ENCODE measurements at regions not wholly inside any gene's neighbourhood (a gene's known extent, or its start where the extent isn't known, plus 50 kb on each side); places are given as distances from the start of the nearest gene placed in this dataset.

DNA sequence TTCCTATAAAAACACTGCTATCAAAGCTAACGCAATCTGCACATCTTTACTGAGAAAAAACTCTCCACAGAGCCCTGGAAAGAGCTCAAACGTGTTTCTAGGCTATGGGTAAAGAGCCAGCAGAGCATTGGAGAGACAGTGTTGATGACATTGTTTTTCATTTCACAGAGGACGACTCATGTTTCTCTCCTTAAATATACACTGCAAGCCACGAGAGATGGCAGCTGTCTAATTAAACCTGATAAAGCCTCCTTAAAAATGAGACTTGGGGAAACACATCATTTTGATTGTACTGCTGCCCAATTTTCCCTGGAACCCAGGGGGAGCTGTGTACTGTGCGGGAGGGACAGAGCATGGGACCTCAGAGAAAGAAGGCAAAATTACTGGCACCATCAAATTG, 294.3 kb upstream of the SETBP1 start:
- Histone ChIP-seq H3K4me1 (ENCODE audit: insufficient read depth, low read length) (no peaks in the 10 kb centered on the region), H3K27ac (ENCODE audit: low read depth, low read length) (no peak overlapping the region), H3K36me3 (ENCODE audit: insufficient read depth, low read length) (no peaks in the 10 kb centered on the region), H3K9me3 (ENCODE audit: control insufficient read depth in 1 of 2, low read length in 2 of 2) (no peaks in the 10 kb centered on the region), H3K27me3 (ENCODE audit: insufficient read depth, low read length) (no peaks in the 10 kb centered on the region), H3K4me3 (ENCODE audit: low read length in 2 of 2) (no peak overlapping the region)
- no peak for DNase-seq
- intact Hi-C loops (cut with micrococcal nuclease) = no loop called here
- Mint-ChIP-seq H3K4me3 (no peak overlapping the region), H3K4me1 (no peaks in the 10 kb centered on the region), H3K36me3 (no peaks in the 10 kb centered on the region), H3K9me3 (peaks cover 0 to 8% (median 2%) of the 10 kb centered on the region in 8 donors), H3K27me3 (no peaks in the 10 kb centered on the region), H3K27ac (no peak overlapping the region)
- CTCF ChIA-PET (ENCODE audit: partially characterized antibody) = no interaction called here
- POLR2A ChIA-PET (ENCODE audit: partially characterized antibody) = no interaction called here

DNA sequence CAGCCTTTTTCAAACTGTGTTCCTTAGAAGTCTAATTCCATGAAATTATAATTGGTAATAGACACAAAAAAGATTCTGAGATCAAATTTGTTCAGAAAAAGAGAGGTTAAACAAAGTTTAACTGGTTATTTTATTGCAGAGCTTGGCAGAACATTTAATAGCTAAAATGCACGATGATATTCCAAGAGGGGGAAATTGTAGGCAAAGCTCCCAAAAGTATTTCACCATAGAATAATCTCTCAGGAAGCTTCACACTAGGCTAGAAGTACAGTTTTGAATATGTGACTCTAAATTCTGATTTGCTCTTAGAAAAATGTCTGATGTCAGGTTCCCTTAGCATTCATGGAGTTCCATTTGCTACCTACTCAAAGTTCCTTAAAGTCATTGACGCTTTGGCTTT, 292.4 kb upstream of the SETBP1 start:
- no peaks in the 10 kb centered on the region for H3K4me1 ChIP-seq (ENCODE audit: insufficient read depth, low read length)
- no peak for DNase-seq
- Mint-ChIP-seq H3K9me3 (peaks cover 0 to 8% (median 1%) of the 10 kb centered on the region in 8 donors), H3K27ac (no peak overlapping the region), H3K27me3 (no peaks in the 10 kb centered on the region), H3K4me1 (no peaks in the 10 kb centered on the region), H3K36me3 (no peaks in the 10 kb centered on the region), H3K4me3 (no peak overlapping the region)
- intact Hi-C loops (cut with micrococcal nuclease) = no loop called here
- H3K9me3 ChIP-seq (ENCODE audit: control insufficient read depth in 1 of 2, low read length in 2 of 2) = no peaks in the 10 kb centered on the region
- H3K27me3 ChIP-seq (ENCODE audit: insufficient read depth, low read length) = no peaks in the 10 kb centered on the region
- POLR2A ChIA-PET (ENCODE audit: partially characterized antibody) = no interaction called here
- no peaks in the 10 kb centered on the region for H3K36me3 ChIP-seq (ENCODE audit: insufficient read depth, low read length)
- H3K27ac ChIP-seq (ENCODE audit: low read depth, low read length) = no peak overlapping the region
- CTCF ChIA-PET (ENCODE audit: partially characterized antibody) = no interaction called here
- no peak overlapping the region for H3K4me3 ChIP-seq (ENCODE audit: low read length in 2 of 2)

DNA sequence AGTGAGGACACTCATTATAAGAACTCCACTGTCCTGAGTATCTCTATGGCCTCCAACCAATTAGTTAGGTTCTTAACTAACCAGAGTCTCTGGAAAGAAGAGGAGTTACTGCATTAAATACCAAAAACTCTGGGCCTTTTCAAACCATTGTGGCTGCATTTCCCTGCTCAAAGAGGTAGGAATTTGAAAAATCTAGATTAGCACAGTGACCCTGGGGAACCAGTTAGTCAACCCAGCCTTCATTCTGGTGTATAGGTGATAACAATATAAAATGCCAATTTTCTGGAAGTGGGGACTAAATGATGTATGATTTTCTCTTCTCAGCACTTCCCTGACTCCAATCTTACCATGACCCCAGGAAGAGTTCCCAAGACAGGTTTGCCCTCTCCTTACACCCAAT, 287.8 kb upstream of the SETBP1 start:
- POLR2A ChIA-PET (ENCODE audit: partially characterized antibody) = no interaction called here
- H3K4me3 ChIP-seq (ENCODE audit: low read length in 2 of 2) = no peak overlapping the region
- H3K9me3 ChIP-seq (ENCODE audit: control insufficient read depth in 1 of 2, low read length in 2 of 2) = no peaks in the 10 kb centered on the region
- Mint-ChIP-seq H3K4me1 (no peaks in the 10 kb centered on the region), H3K9me3 (peaks cover 0 to 4% (median under 1%) of the 10 kb centered on the region in 8 donors), H3K4me3 (no peak overlapping the region), H3K27me3 (no peaks in the 10 kb centered on the region), H3K27ac (no peak overlapping the region), H3K36me3 (no peaks in the 10 kb centered on the region)
- no peaks in the 10 kb centered on the region for H3K36me3 ChIP-seq (ENCODE audit: insufficient read depth, low read length)
- H3K27ac ChIP-seq (ENCODE audit: low read depth, low read length) = no peak overlapping the region
- DNase-seq = no peak
- H3K27me3 ChIP-seq (ENCODE audit: insufficient read depth, low read length) = no peaks in the 10 kb centered on the region
- CTCF ChIA-PET (ENCODE audit: partially characterized antibody) = no interaction called here
- no peaks in the 10 kb centered on the region for H3K4me1 ChIP-seq (ENCODE audit: insufficient read depth, low read length)
- intact Hi-C loops (cut with micrococcal nuclease) = no loop called here

DNA sequence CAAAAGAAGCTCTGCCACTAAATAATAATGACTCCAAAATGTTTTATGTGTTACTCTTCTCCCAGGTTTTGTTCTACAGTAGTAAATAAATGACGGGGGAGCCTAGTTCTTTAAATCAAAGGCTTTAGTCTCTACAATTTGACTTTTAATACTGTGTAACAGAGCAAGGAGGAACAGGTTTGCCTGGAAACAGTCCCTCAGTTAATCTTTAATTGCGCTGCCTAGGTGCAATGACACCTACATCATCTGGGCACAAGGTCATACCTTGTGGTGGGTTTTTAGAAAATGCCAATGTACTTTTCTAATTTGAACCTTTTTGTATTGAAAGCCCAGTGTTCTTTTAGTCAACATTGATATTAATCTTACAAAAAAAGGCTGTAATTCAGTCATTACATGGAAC, 287.3 kb upstream of the SETBP1 start:
- Histone ChIP-seq H3K4me3 (ENCODE audit: low read length in 2 of 2) (no peak overlapping the region), H3K4me1 (ENCODE audit: insufficient read depth, low read length) (no peaks in the 10 kb centered on the region), H3K36me3 (ENCODE audit: insufficient read depth, low read length) (no peaks in the 10 kb centered on the region), H3K27me3 (ENCODE audit: insufficient read depth, low read length) (no peaks in the 10 kb centered on the region), H3K27ac (ENCODE audit: low read depth, low read length) (no peak overlapping the region), H3K9me3 (ENCODE audit: control insufficient read depth in 1 of 2, low read length in 2 of 2) (no peaks in the 10 kb centered on the region)
- Mint-ChIP-seq H3K27me3 (no peaks in the 10 kb centered on the region), H3K27ac (no peak overlapping the region), H3K4me3 (no peak overlapping the region), H3K9me3 (peaks cover 0 to 4% (median under 1%) of the 10 kb centered on the region in 8 donors), H3K36me3 (no peaks in the 10 kb centered on the region), H3K4me1 (no peaks in the 10 kb centered on the region)
- intact Hi-C loops (cut with micrococcal nuclease) = no loop called here
- ChIA-PET CTCF (ENCODE audit: partially characterized antibody) (no interaction called here), POLR2A (ENCODE audit: partially characterized antibody) (no interaction called here)
- no peak for DNase-seq

DNA sequence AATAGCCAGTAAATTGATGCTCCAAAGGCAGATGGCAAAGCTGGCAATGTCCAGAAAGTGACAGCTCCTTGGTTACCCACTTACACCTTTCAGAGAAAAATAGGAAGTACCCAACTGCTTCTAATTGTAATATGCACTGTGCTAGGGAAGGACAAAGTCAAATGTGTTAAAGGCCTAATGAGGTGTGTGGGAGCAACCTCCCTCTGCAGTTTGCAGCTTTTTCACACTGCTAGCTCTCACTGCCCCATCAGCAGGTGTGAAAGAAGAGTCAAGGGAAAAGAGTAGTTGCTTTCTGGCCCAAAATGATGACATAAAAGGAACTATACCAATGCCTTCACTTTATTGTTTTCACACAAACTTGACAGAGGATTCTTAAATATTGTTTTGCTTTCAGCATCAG, 284.1 kb upstream of the SETBP1 start:
- H3K27ac Mint-ChIP-seq = no peak overlapping the region
- H3K9me3 ChIP-seq (ENCODE audit: control insufficient read depth in 1 of 2, low read length in 2 of 2) = no peaks in the 10 kb centered on the region
- no peaks in the 10 kb centered on the region for H3K27me3 ChIP-seq (ENCODE audit: insufficient read depth, low read length)
- no peak overlapping the region for H3K27ac ChIP-seq (ENCODE audit: low read depth, low read length)
- DNase-seq = no peak
- H3K27me3 Mint-ChIP-seq = no peaks in the 10 kb centered on the region
- ChIA-PET CTCF (ENCODE audit: partially characterized antibody) (no interaction called here), POLR2A (ENCODE audit: partially characterized antibody) (no interaction called here)
- H3K4me3 ChIP-seq (ENCODE audit: low read length in 2 of 2) = no peak overlapping the region
- intact Hi-C loops (cut with micrococcal nuclease) = no loop called here
- H3K36me3 ChIP-seq (ENCODE audit: insufficient read depth, low read length) = no peaks in the 10 kb centered on the region
- H3K9me3 Mint-ChIP-seq = peaks cover 0 to 3% (median 0%) of the 10 kb centered on the region in 8 donors
- no peaks in the 10 kb centered on the region for H3K4me1 ChIP-seq (ENCODE audit: insufficient read depth, low read length)
- no peak overlapping the region for H3K4me3 Mint-ChIP-seq
- no peaks in the 10 kb centered on the region for H3K4me1 Mint-ChIP-seq
- no peaks in the 10 kb centered on the region for H3K36me3 Mint-ChIP-seq

DNA sequence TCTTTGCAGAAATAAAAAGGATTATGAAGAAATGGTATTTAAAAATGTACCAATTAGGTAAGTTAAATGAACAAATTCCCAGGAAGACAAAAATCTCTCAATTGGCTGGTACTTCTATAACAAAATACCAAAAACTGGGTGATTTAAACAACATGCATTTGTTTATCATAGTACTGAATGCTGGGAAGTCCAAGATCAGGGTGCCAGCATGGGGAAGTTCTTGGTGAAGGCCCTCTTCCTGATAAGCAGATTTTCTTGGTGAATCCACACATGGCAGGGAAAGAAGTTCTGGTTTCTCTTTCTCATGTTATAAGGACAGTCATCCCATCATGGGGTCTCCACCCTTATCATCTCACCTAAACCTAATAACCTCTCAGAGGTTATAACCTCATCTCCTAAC, 271.6 kb upstream of the SETBP1 start:
- H3K27ac ChIP-seq (ENCODE audit: low read depth, low read length) = no peak overlapping the region
- H3K27me3 ChIP-seq (ENCODE audit: insufficient read depth, low read length) = no peaks in the 10 kb centered on the region
- DNase-seq = no peak
- Mint-ChIP-seq H3K4me3 (no peak overlapping the region), H3K27ac (no peak overlapping the region), H3K36me3 (no peaks in the 10 kb centered on the region), H3K27me3 (no peaks in the 10 kb centered on the region), H3K9me3 (peaks cover 0 to 9% (median 0%) of the 10 kb centered on the region in 8 donors), H3K4me1 (no peaks in the 10 kb centered on the region)
- ChIA-PET POLR2A (ENCODE audit: partially characterized antibody) (no interaction called here), CTCF (ENCODE audit: partially characterized antibody) (no interaction called here)
- H3K4me1 ChIP-seq (ENCODE audit: insufficient read depth, low read length) = no peaks in the 10 kb centered on the region
- H3K36me3 ChIP-seq (ENCODE audit: insufficient read depth, low read length) = no peaks in the 10 kb centered on the region
- H3K4me3 ChIP-seq (ENCODE audit: low read length in 2 of 2) = no peak overlapping the region
- intact Hi-C loops (cut with micrococcal nuclease) = no loop called here
- H3K9me3 ChIP-seq (ENCODE audit: control insufficient read depth in 1 of 2, low read length in 2 of 2) = no peaks in the 10 kb centered on the region

DNA sequence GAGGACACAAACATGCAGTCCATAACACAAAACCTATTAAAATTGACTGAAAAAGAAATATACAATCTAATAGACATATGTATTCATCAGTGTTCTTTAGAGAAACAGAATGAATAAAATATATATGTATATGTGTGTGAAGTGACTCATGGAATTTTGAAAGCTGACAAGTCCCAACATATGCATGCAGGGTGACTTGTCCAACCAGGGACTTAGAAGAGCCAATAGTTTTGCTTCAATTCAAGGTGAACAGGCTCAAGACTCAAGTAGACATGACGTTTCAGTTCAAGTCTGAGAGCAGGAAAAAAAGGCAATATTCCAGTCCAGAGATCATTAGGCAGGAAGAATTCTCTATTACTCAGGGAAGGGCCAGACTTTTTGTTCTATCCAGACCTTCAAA, 271.2 kb upstream of the SETBP1 start:
- no peaks in the 10 kb centered on the region for H3K27me3 ChIP-seq (ENCODE audit: insufficient read depth, low read length)
- POLR2A ChIA-PET (ENCODE audit: partially characterized antibody) = no interaction called here
- DNase-seq = no peak
- no peak overlapping the region for H3K4me3 Mint-ChIP-seq
- H3K9me3 Mint-ChIP-seq = peaks cover 0 to 9% (median under 1%) of the 10 kb centered on the region in 8 donors
- H3K4me1 ChIP-seq (ENCODE audit: insufficient read depth, low read length) = no peaks in the 10 kb centered on the region
- H3K4me1 Mint-ChIP-seq = no peaks in the 10 kb centered on the region
- no peaks in the 10 kb centered on the region for H3K36me3 ChIP-seq (ENCODE audit: insufficient read depth, low read length)
- no peaks in the 10 kb centered on the region for H3K36me3 Mint-ChIP-seq
- no peak overlapping the region for H3K27ac ChIP-seq (ENCODE audit: low read depth, low read length)
- no peak overlapping the region for H3K4me3 ChIP-seq (ENCODE audit: low read length in 2 of 2)
- no peaks in the 10 kb centered on the region for H3K9me3 ChIP-seq (ENCODE audit: control insufficient read depth in 1 of 2, low read length in 2 of 2)
- CTCF ChIA-PET (ENCODE audit: partially characterized antibody) = no interaction called here
- H3K27me3 Mint-ChIP-seq = no peaks in the 10 kb centered on the region
- H3K27ac Mint-ChIP-seq = no peak overlapping the region
- intact Hi-C loops (cut with micrococcal nuclease) = no loop called here

DNA sequence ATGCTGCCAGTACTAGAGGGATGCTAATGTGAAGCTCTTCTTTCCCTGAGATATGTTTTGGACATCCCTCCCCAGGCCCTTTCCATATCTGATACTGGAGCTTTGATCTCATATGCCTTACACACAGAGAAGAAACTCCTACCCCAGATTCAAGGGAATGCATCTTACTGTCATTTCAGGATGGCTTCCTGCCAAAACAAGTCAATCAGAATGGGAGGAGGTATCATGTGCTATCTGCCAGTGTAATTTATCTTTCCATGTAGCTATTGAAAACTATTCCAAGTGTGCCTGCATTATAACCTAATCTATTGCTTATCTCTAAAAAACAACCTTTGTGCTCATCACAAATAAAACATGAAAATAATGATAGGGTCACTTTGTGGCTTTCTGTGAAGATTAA, 269.9 kb upstream of the SETBP1 start:
- Histone ChIP-seq H3K4me1 (ENCODE audit: insufficient read depth, low read length) (no peaks in the 10 kb centered on the region), H3K27ac (ENCODE audit: low read depth, low read length) (no peak overlapping the region), H3K27me3 (ENCODE audit: insufficient read depth, low read length) (no peaks in the 10 kb centered on the region), H3K9me3 (ENCODE audit: control insufficient read depth in 1 of 2, low read length in 2 of 2) (no peaks in the 10 kb centered on the region), H3K4me3 (ENCODE audit: low read length in 2 of 2) (no peak overlapping the region), H3K36me3 (ENCODE audit: insufficient read depth, low read length) (no peaks in the 10 kb centered on the region)
- Mint-ChIP-seq H3K9me3 (peaks cover 0 to 11% (median 2%) of the 10 kb centered on the region in 8 donors), H3K27me3 (no peaks in the 10 kb centered on the region), H3K4me3 (no peak overlapping the region), H3K27ac (no peak overlapping the region), H3K36me3 (no peaks in the 10 kb centered on the region), H3K4me1 (no peaks in the 10 kb centered on the region)
- ChIA-PET POLR2A (ENCODE audit: partially characterized antibody) (no interaction called here), CTCF (ENCODE audit: partially characterized antibody) (no interaction called here)
- DNase-seq = no peak
- intact Hi-C loops (cut with micrococcal nuclease) = no loop called here

Measured in CD4-positive, alpha-beta memory T cell (primary cell).